Ishikawa (cell line): ENCODE measurements at regions not wholly inside any gene's neighbourhood (a gene's known extent, or its start where the extent isn't known, plus 50 kb on each side); places are given as distances from the start of the nearest gene placed in this dataset.

Source experiments
- CEBPB ChIP-seq: IDR thresholded peaks from 2 replicates; pipeline ENCODE4 v1.6.1; 2012
- CREB1 ChIP-seq: IDR thresholded peaks from 2 replicates; pipeline ENCODE4 v1.6.1; 2012; ENCODE audit warnings: low read depth
- EGR1 ChIP-seq: IDR thresholded peaks from 2 replicates; pipeline ENCODE4 v1.6.1; 2012
- EP300 ChIP-seq: IDR thresholded peaks from 2 replicates; pipeline ENCODE4 v1.6.1; 2012; ENCODE audit warnings: borderline replicate concordance
- FOXM1 ChIP-seq: IDR thresholded peaks from 2 replicates; pipeline ENCODE4 v1.6.1; 2012; ENCODE audit warnings: low read depth, borderline replicate concordance
- NFIC ChIP-seq: IDR thresholded peaks from 2 replicates; pipeline ENCODE4 v1.6.1; 2012
- RAD21 ChIP-seq: IDR thresholded peaks from 2 replicates; pipeline ENCODE4 v1.6.1; 2012; ENCODE audit warnings: low read depth
- TAF1 ChIP-seq: IDR thresholded peaks from 2 replicates; pipeline ENCODE4 v1.6.1; 2012; ENCODE audit warnings: low read depth, mild to moderate bottlenecking
- TCF12 ChIP-seq: IDR thresholded peaks from 2 replicates; pipeline ENCODE4 v1.6.1; 2012; ENCODE audit warnings: low read depth
- TEAD4 ChIP-seq: IDR thresholded peaks from 2 replicates; pipeline ENCODE4 v1.6.1; 2012
- USF1 ChIP-seq: IDR thresholded peaks from 2 replicates; pipeline ENCODE4 v1.6.1; 2012
- YY1 ChIP-seq: IDR thresholded peaks from 2 replicates; pipeline ENCODE4 v1.6.1; 2012; ENCODE audit warnings: low read depth
- ZBTB7A ChIP-seq: IDR thresholded peaks from 2 replicates; pipeline ENCODE4 v1.6.1; 2012; ENCODE audit warnings: low read depth
- TF ChIP-seq, protein P1 (sequence below): IDR thresholded peaks from 2 replicates; pipeline ENCODE4 v1.6.1; 2012
- TF ChIP-seq, protein P2 (sequence below): IDR thresholded peaks from 2 replicates; pipeline ENCODE4 v1.6.1; 2012; ENCODE audit warnings: low read depth, mild to moderate bottlenecking

- TF ChIP-seq CREB1 (no peak), EGR1 (no peak), CEBPB (no peak), ZBTB7A (no peak), RAD21 (no peak), YY1 (no peak), TEAD4 (no peak)
- TF ChIP-seq, protein P1, sequence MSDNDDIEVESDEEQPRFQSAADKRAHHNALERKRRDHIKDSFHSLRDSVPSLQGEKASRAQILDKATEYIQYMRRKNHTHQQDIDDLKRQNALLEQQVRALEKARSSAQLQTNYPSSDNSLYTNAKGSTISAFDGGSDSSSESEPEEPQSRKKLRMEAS: no peak
Observed at GRCh38 chr2:147173189-147173581, 671.6 kb upstream of the ACVR2A start.

- TF ChIP-seq CEBPB (no peak), ZBTB7A (no peak), TCF12 (no peak), RAD21 (no peak), CREB1 (no peak), EP300 (no peak), TAF1 (no peak), FOXM1 (no peak)
- TF ChIP-seq, protein P2, sequence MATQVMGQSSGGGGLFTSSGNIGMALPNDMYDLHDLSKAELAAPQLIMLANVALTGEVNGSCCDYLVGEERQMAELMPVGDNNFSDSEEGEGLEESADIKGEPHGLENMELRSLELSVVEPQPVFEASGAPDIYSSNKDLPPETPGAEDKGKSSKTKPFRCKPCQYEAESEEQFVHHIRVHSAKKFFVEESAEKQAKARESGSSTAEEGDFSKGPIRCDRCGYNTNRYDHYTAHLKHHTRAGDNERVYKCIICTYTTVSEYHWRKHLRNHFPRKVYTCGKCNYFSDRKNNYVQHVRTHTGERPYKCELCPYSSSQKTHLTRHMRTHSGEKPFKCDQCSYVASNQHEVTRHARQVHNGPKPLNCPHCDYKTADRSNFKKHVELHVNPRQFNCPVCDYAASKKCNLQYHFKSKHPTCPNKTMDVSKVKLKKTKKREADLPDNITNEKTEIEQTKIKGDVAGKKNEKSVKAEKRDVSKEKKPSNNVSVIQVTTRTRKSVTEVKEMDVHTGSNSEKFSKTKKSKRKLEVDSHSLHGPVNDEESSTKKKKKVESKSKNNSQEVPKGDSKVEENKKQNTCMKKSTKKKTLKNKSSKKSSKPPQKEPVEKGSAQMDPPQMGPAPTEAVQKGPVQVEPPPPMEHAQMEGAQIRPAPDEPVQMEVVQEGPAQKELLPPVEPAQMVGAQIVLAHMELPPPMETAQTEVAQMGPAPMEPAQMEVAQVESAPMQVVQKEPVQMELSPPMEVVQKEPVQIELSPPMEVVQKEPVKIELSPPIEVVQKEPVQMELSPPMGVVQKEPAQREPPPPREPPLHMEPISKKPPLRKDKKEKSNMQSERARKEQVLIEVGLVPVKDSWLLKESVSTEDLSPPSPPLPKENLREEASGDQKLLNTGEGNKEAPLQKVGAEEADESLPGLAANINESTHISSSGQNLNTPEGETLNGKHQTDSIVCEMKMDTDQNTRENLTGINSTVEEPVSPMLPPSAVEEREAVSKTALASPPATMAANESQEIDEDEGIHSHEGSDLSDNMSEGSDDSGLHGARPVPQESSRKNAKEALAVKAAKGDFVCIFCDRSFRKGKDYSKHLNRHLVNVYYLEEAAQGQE: no peak
Observed at GRCh38 chr2:147172493-147173188, 672.2 kb upstream of the ACVR2A start.

- no peak for TF ChIP-seq EGR1
- TF ChIP-seq, protein P1: no peak
Observed at GRCh38 chr2:147171941-147172340, 672.9 kb upstream of the ACVR2A start.

DNA sequence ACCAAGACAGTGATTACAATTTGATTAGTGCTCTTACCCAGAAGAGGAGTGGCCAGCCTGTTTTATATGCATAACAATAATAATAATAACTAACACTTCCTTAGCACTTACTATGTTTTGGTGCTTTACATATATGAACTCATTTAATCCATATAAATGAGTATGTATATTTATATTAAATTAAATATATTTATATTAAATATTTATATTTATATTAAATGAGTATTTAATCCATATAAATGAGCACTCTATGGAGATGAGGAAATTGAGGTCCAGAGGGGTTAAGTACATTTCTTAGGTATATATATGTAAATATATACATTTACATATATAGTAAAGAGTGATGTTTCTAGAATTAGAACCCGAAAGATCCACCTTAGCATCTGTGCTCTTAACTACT lies 673.9 kb upstream of the ACVR2A start:
- TF ChIP-seq EP300 (no peak), TEAD4 (no peak), NFIC (no peak), CREB1 (no peak), TCF12 (no peak), ZBTB7A (no peak), EGR1 (no peak), RAD21 (no peak), FOXM1 (no peak)
- TF ChIP-seq, protein P2: no peak

GRCh38 chr2:147165697-147166382 lies 679.0 kb upstream of the ACVR2A start:
- no peak for TF ChIP-seq EGR1
- TF ChIP-seq TEAD4: no peak
- TF ChIP-seq CEBPB: no peak
- TF ChIP-seq FOXM1: no peak
- TF ChIP-seq EP300: no peak
- no peak for TF ChIP-seq NFIC
- no peak for TF ChIP-seq TCF12
- TF ChIP-seq TAF1: no peak
- TF ChIP-seq, protein P1: no peak
- TF ChIP-seq YY1: no peak
- no peak for TF ChIP-seq CREB1

DNA sequence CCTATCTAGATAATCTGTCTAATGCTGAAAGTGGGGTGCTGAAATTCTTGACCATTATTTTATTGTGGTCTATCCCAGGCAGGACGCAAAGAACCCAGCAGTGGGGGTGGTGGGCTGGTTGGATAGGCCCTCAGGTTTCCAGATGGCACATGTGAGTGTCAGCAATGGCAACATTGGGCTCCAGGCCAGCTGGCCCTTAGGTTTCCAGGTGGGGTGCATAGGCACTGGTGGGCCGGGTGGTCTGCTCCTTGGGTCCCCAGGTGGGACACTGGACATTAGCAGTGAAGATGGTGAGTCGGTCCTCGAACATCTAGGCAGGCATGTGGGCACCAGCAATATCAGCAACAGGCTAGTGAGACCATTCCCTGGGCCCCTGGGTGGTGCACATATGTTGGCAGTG lies 680.3 kb upstream of the ACVR2A start:
- TF ChIP-seq TCF12: no peak
- TF ChIP-seq USF1: no peak
- no peak for TF ChIP-seq ZBTB7A
- TF ChIP-seq TAF1: no peak
- no peak for TF ChIP-seq CREB1
- TF ChIP-seq NFIC: no peak
- TF ChIP-seq, protein P1: no peak
- TF ChIP-seq EGR1: no peak
- TF ChIP-seq, protein P2: no peak
- no peak for TF ChIP-seq YY1
- no peak for TF ChIP-seq EP300
- no peak for TF ChIP-seq FOXM1
- no peak for TF ChIP-seq RAD21
- TF ChIP-seq CEBPB: no peak
- TF ChIP-seq TEAD4: no peak
